ENCODE measurements at regions not wholly inside any gene's neighbourhood (a gene's known extent, or its start where the extent isn't known, plus 50 kb on each side); places are given as distances from the start of the nearest gene placed in this dataset.
"Not testable (repeated sequence)": the region's sequence is repeated elsewhere in the genome, so short reads cannot be mapped to it uniquely, and the experiment has no call there.

GRCh38 chr16:85240982-85241924 lies 129.0 kb upstream of the CIBAR2 start:
- no peak for DNase-seq

- no peak for DNase-seq
Observed at GRCh38 chr16:85242140-85242539, 129.9 kb upstream of the CIBAR2 start.

- DNase-seq, result no peak
Observed at GRCh38 chr16:85243308-85243707, 131.0 kb upstream of the CIBAR2 start.

DNA sequence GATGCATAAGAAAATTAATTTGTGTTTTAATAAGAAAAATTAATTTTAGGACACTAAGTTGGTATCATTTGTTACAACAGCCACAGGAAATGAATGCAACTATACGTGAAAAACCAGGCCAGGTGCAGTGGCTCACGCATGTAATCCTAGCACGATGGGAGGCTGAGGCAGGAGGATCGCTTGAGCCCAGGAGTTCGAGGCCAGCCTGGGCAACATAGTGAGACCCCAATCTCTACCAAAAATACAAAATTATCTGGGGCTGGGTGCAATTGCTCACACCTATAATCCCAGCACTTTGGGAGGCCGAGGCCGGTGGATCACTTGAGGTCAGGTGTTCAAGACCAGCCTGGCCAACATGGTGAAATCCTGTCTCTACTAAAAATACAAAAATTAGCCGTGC lies 132.2 kb upstream of the CIBAR2 start:
- not testable (repeated sequence) for DNase-seq

- peak; percentile 70 for DNase-seq
Observed at GRCh38 chr16:85245307-85246172, 133.3 kb upstream of the CIBAR2 start.

DNA sequence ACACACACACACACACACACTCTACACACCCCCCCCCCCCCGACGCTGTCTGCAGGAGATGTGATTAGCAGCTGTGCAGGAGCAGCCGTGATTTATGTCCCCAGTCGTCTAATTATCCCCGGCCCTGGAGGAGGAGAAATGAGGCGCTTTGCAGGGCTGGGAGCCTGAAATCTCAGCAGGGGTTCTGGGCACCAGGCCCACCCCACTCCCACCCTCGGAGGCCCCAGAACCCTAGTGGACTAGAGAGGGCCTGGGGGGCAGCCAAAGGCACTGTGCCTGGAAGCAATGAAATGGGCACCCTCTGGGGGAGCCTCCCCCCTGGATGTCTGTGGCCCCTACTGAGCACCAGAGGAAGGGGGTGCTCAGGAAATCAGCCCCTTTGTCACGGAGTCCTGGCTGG lies 134.2 kb upstream of the CIBAR2 start:
- DNase-seq, result no peak

DNA sequence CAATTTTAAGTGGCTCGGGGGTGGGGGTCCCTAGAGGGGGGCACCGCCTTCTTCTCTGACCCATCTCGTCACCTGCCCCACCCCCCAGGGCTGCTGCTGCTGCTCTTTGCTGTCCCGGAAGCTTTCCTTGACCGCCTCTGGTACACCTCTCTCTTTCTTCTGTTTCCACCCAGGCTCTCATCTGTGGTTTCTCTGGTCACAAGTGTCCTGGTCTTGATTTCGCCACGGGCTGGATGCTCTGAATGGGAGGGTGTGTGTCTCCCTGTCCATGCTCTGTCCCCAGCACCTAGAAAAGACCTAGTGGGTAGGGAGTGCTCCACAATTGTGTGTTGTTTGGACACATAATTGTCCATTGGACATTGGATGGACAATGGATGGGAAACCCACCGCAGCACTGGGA lies 134.7 kb upstream of the CIBAR2 start:
- no peak for DNase-seq

DNA sequence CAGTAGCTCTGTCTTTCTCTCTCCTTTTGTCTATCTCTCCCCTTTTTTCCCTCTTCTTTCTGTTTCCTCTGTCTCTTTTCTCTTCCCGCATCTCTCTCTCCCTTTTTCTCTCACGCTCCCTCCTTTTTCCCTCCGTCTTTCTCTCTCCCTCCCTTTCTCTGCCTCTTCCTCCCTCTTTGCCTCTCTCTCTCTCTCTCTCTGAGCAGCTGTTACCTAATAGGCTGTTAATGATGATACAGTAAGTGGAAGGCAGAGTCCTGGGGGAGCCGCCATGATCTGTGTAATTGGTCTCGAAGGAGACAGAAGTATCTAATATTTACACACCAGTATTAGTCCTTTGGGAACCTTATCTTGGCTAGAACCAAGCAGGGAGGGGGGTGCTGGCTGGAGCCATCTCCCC lies 136.1 kb upstream of the CIBAR2 start:
- DNase-seq, result no peak

DNA sequence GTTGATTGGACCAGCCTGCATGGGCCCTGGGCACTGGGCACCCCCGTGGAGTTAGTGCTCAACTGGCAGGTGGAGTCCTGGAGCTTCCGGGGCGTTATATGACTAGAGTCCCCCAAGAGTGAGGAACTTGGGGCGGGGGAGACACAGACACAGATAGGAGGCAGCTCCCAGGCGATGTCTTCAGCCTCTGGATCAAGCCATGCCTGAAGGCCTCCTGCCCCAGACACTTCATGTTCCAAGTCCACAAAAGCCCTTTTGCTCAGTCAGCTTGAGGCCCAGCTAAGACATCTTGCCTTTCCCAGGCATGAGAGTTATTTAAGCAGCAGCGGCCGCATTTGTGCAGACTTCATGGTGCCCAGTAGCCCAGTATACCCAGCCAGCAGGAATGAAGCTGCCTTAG lies 136.6 kb upstream of the CIBAR2 start:
- DNase-seq, result no peak

GRCh38 chr16:85249418-85250146 lies 137.3 kb upstream of the CIBAR2 start:
- no peak for DNase-seq

DNA sequence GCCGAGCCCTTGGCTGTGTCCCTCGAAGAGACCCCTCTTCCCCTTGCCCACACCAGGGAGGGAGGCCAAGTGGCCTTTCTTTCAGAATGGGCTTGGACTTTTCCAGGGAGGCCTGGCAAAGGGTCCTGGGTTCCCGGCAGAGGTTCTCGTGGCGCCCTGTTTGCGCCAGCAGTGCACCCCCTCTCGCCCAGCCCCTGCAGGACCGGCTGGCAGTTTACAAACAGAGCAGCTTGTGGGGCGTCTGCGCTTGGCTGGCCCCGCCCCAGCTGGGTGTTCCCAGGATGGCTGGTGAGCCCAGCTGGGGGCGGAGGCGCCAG lies 137.8 kb upstream of the CIBAR2 start:
- no peak for DNase-seq

- no peak for DNase-seq
Observed at GRCh38 chr16:85250609-85251223, 138.4 kb upstream of the CIBAR2 start.

DNA sequence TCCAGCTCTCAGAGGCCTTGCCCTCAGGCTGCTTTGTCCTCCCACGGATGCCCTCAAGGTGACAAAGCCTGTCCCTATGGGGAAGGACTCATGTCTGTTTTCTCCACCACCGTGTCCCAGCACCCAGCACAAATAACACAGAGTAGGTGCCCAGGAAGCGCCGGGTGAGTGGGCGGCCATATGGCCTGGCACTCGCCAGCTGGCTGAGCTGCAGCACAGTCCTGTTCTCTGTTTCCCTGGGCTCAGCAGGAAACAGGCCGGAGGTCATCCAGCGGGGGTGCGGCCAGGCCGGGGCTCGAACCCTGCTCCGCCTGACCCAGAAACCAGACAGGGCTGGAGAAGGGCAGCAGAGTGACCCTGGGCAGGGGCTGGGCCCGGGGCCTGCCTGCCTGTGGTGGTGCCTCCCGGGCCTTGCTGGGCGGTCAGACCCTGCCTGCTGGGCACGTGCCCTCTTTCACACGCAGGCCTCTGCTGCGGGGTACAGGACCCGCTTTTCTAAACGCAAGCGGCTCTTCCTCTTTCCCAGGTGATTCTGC lies 139.0 kb upstream of the CIBAR2 start:
- no peak for DNase-seq

- no peak for DNase-seq
Observed at GRCh38 chr16:85252014-85252413, 139.7 kb upstream of the CIBAR2 start.

DNA sequence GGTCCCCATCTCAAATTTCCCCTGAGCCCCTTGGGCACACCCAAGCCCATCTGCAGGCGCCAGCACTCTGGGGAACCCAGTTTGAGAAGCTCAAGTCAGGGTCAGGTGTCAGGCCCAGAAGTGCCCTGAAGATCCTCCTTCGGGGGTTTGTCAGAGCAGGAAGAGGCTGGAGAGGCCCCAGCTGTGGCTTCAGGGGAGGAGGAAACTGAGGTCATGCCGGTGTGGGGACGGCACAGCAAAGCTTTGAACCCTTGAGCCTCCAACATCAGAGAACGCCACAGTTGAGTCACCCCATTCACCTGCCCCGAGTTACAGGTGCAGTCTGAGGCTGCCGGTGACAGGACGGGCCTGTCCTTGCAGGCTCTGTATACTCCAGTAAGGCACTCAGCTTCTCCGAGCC lies 140.2 kb upstream of the CIBAR2 start:
- DNase-seq, result no peak

GRCh38 chr16:85253084-85253941 lies 141.0 kb upstream of the CIBAR2 start:
- peak; percentile 88 for DNase-seq

DNA sequence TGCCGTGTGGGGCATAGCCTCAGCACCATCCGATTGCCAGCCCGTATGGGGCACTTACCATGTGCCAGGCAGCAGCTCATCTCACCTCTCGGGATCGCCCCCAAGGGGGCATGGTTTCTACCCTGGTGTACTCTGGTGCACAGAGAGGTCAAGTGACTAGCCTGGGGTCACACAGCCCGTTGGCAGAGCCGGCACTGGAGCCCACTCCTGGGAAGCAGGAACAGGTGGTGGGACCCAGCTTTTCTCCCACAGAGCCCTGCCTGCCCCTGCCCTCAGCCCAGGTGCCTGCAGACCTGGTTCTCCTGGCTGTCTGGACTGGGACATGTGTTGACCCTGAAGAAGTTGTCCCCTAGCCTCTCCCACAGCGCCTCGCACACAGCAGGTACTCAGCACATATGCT lies 141.8 kb upstream of the CIBAR2 start:
- no peak for DNase-seq

- no peak for DNase-seq
Observed at GRCh38 chr16:85254921-85255320, 142.6 kb upstream of the CIBAR2 start.

DNA sequence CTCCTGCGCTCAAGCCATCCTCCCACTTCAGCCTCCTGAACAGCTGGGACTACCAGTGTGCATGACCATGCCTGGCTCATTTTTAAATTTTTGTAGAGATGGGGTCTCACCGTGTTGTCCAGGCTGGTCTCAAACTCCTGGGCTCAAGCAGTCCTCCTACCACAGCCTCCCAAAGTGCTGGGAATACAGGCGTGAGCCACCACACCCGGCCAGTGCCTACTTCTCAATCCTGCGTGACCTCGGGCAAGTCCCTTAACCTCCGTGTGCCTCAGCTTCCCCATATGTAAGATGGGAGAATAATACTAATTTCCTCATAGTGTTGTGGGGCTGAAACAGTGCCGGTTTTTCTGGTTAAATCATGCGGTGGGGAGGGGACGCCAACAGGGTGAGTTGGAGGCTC lies 143.5 kb upstream of the CIBAR2 start:
- no peak for DNase-seq

- DNase-seq, result no peak
Observed at GRCh38 chr16:85256190-85256739, 144.0 kb upstream of the CIBAR2 start.

GRCh38 chr16:85257483-85257882 lies 145.2 kb upstream of the CIBAR2 start:
- no peak for DNase-seq
